ENCODE measurements at regions not wholly inside any gene's neighbourhood (a gene's known extent, or its start where the extent isn't known, plus 50 kb on each side); places are given as distances from the start of the nearest gene placed in this dataset.

DNA sequence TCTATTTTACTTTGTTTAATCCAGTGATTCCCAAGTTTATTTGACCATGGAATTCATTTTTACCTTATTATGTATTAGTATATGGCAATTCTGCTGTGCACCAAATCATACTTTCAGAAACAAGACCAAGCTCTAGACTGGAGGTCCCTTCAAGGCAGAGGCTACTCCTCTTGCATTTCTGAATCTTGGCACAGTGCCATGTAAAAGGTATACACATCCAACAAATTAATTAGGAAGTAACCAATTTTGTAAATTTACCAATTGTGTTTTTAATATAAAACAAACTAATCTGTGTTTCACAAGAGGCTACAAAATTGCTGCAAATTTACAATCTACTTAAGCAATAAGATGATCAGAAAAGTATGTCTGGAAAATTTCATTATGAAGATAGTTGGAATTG lies 712.2 kb upstream of the HS3ST1 start:
- peaks cover 11% of the 10 kb centered on the region for H3K9me3 Mint-ChIP-seq (ENCODE audit: low read depth)
- no peaks in the 10 kb centered on the region for H3K36me3 Mint-ChIP-seq (ENCODE audit: low read depth)
- no peak overlapping the region for H3K4me3 Mint-ChIP-seq (ENCODE audit: unreplicated experiment)
- DNase-seq (ENCODE audit: low spot score) = no peak
- no peak overlapping the region for H3K27ac Mint-ChIP-seq (ENCODE audit: unreplicated experiment)
- no peak for TF ChIP-seq CTCF (IDR thresholded peaks at IDR 0.05)
- H3K27me3 Mint-ChIP-seq (ENCODE audit: low read depth) = no peaks in the 10 kb centered on the region
- H3K4me1 Mint-ChIP-seq (ENCODE audit: low read depth) = no peaks in the 10 kb centered on the region

- H3K4me1 Mint-ChIP-seq (ENCODE audit: low read depth) = no peaks in the 10 kb centered on the region
- no peak overlapping the region for H3K27ac Mint-ChIP-seq (ENCODE audit: unreplicated experiment)
- H3K9me3 Mint-ChIP-seq (ENCODE audit: low read depth) = peaks cover 11% of the 10 kb centered on the region
- no peak for DNase-seq (ENCODE audit: low spot score)
- no peaks in the 10 kb centered on the region for H3K27me3 Mint-ChIP-seq (ENCODE audit: low read depth)
- H3K4me3 Mint-ChIP-seq (ENCODE audit: unreplicated experiment) = no peak overlapping the region
- no peaks in the 10 kb centered on the region for H3K36me3 Mint-ChIP-seq (ENCODE audit: low read depth)
- no peak for TF ChIP-seq CTCF (IDR thresholded peaks at IDR 0.05)
Measured at GRCh38 chr4:12139296-12139695, 710.6 kb upstream of the HS3ST1 start.

DNA sequence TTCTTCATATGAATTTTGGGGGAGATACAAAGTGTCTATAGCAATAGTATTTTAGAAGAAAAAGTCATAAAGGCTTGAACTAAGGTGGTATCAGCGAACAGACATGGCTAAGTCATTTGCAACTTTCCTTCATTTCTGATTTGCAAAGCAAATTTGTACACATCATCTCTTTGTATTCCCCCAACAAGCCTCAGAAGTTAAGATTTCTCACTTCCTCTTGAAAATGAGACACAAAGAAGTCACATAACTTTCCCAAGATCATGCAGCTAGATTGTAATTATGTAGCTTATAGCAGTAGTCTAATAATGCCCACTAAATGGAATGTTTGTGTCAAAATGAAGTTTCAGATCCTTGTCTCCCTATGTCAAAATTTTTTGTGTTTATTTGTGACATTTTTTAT lies 709.8 kb upstream of the HS3ST1 start:
- peaks cover 17% of the 10 kb centered on the region for H3K9me3 Mint-ChIP-seq (ENCODE audit: low read depth)
- no peaks in the 10 kb centered on the region for H3K4me1 Mint-ChIP-seq (ENCODE audit: low read depth)
- H3K36me3 Mint-ChIP-seq (ENCODE audit: low read depth) = no peaks in the 10 kb centered on the region
- H3K4me3 Mint-ChIP-seq (ENCODE audit: unreplicated experiment) = no peak overlapping the region
- no peak for TF ChIP-seq CTCF (IDR thresholded peaks at IDR 0.05)
- no peak overlapping the region for H3K27ac Mint-ChIP-seq (ENCODE audit: unreplicated experiment)
- DNase-seq (ENCODE audit: low spot score) = no peak
- H3K27me3 Mint-ChIP-seq (ENCODE audit: low read depth) = no peaks in the 10 kb centered on the region

DNA sequence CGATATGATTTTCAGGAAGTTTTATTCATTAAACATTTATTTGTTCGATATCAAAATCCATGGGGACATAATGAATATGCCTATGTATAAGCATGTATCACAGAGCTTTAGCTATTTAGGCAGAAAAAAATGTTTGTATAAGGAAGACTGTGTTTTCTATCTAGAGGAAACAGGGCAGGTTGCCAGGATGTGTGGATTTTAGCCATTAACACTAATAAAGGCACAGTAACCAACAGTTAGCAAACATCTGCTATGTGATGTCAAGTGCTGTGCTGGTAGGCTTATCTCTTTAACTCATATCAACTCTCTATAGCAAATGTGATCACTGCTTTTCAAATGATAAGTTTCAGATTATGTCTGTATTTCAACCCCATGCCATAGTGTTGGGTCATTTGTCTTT lies 708.9 kb upstream of the HS3ST1 start:
- Mint-ChIP-seq H3K27me3 (ENCODE audit: low read depth) (no peaks in the 10 kb centered on the region), H3K27ac (ENCODE audit: unreplicated experiment) (no peak overlapping the region), H3K36me3 (ENCODE audit: low read depth) (no peaks in the 10 kb centered on the region), H3K4me3 (ENCODE audit: unreplicated experiment) (no peak overlapping the region), H3K9me3 (ENCODE audit: low read depth) (peaks cover 22% of the 10 kb centered on the region), H3K4me1 (ENCODE audit: low read depth) (no peaks in the 10 kb centered on the region)
- no peak for TF ChIP-seq CTCF (IDR thresholded peaks at IDR 0.05)
- DNase-seq (ENCODE audit: low spot score) = no peak

- Mint-ChIP-seq H3K27ac (ENCODE audit: unreplicated experiment) (no peak overlapping the region), H3K4me1 (ENCODE audit: low read depth) (no peaks in the 10 kb centered on the region), H3K4me3 (ENCODE audit: unreplicated experiment) (no peak overlapping the region), H3K27me3 (ENCODE audit: low read depth) (no peaks in the 10 kb centered on the region), H3K36me3 (ENCODE audit: low read depth) (no peaks in the 10 kb centered on the region), H3K9me3 (ENCODE audit: low read depth) (peaks cover 18% of the 10 kb centered on the region)
- no peak for TF ChIP-seq CTCF (IDR thresholded peaks at IDR 0.05)
- no peak for DNase-seq (ENCODE audit: low spot score)
Measured at GRCh38 chr4:12126474-12126873, 697.8 kb upstream of the HS3ST1 start.

Measured in chondrocyte (in vitro differentiated cells).